ENCODE measurements at regions not wholly inside any gene's neighbourhood (a gene's known extent, or its start where the extent isn't known, plus 50 kb on each side); places are given as distances from the start of the nearest gene placed in this dataset.

DNA sequence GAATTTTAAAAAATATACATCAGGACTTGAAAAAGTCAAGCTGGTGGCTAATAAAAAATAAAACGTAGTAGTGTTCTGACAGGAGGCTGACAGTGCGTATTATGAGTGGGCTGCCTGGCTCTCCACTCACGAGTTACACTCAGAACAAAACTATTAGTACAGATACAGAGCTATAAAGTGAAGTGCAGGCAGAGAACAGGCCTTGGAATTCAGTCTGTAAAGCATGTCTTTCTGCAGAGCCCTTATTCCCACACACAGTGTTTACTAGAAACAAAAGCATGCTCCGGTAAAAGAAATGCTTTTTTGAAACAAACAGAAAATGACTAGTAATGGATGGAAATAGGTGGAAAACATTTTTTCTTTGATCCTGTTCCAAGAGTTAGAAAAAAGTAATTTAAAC lies 334.7 kb downstream of the DIRAS2 start:
- no peak for DNase-seq (ENCODE audit: low spot score)

DNA sequence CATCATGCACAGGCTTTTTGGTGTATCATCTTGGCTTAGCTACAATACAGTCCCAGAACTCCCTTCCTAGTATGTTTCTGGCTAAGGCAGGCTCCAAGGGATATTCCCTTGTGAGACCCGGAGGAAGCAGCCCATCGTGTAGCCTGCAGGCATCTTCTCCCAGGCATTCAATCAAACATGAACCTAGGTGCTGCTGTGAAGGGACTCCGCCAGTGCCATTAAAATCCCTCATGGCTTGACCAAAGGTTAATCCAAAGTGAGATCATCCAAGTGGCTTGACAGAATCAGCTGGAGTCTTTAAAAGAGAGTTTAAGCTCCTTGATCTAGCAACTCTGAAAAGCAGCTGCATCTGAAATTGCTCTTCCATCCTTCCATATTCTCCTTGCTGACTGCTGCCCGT lies 333.9 kb downstream of the DIRAS2 start:
- no peak for DNase-seq (ENCODE audit: low spot score)

- DNase-seq (ENCODE audit: low spot score), result no peak
Observed at GRCh38 chr9:90309809-90310520, 332.7 kb downstream of the DIRAS2 start.

DNA sequence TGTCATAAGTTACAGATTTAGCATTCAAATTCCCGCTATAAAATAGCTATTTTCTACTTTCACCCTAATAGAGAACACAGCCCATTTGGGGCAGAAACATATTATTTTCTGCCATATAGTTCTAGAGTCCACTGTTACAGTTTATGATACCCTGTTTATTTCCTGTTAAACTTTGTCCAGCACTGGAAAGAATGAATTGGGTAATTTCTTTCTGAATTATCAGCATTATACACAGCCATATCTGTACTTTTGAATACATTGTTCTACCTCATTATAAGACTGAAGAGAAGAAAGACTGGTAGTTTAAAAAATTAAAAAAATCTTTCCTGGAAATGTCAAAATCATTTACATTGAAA lies 332.1 kb downstream of the DIRAS2 start:
- DNase-seq (ENCODE audit: low spot score), result no peak

GRCh38 chr9:90311811-90312210 lies 330.8 kb downstream of the DIRAS2 start:
- no peak for DNase-seq (ENCODE audit: low spot score)

GRCh38 chr9:90322296-90322695 lies 320.3 kb downstream of the DIRAS2 start:
- DNase-seq (ENCODE audit: low spot score), result no peak

- no peak for DNase-seq (ENCODE audit: low spot score)
Observed at GRCh38 chr9:90325913-90326653, 316.5 kb downstream of the DIRAS2 start.

DNA sequence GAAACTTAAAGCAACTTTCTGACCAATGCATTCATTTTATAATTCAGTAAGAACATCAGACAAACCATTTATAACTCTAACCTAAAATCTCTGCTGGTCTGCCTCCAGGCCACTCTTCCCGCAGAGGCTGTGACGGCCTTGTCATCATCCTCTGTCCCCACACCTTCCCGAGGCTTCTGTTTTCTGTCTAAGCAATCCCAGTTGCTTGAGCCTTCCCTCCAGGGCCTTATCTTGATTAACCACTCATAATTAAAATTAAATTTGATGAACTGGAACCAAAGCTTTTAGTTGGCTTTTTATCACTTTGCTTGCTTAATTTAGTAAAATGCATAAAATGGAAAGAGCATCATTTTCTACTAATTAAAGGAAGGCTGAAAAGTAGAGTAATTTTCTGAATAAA lies 312.4 kb downstream of the DIRAS2 start:
- no peak for DNase-seq (ENCODE audit: low spot score)

- no peak for DNase-seq (ENCODE audit: low spot score)
Observed at GRCh38 chr9:90331826-90332575, 310.6 kb downstream of the DIRAS2 start.

DNA sequence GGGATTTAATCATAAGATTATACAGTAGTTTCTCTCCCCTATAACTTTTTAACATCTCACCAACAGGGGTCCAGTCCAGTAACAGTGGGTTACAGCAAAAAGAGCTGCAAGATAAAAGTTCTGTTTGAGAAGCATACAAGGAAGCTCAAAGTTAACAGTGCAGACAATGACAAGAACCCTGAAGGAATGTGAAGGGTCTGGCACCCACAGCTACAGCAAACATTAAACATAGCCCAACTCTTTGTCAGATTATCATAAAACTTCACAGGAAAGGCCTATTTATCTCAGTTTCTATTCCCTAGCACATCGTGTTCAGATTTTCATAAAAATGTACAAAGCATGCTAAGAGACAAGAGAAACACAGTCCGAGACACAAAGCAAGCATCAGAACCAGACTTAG lies 309.4 kb downstream of the DIRAS2 start:
- DNase-seq (ENCODE audit: low spot score), result no peak

DNA sequence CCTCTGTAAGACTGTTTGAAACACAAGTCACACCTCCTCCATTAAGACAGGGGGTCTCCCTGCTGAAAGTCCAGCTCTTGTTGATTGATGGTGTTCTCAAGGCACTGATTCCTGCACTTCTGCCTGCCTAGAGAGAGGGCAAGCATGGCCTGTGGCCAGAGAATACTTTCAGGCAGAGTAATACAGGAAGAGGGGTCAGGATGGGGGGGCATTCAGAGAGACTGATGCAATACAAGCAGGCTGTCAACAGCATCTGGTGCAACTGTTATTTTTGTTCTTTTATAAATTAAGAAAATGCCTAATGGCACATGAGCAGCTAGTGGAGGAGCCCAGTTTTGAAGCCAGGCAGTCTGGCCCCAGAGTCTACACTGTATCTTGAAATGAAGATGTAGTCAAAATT lies 302.2 kb downstream of the DIRAS2 start:
- no peak for DNase-seq (ENCODE audit: low spot score)

- no peak for DNase-seq (ENCODE audit: low spot score)
Observed at GRCh38 chr9:90342607-90343006, 300.0 kb downstream of the DIRAS2 start.

GRCh38 chr9:90343366-90343765 lies 299.3 kb downstream of the DIRAS2 start:
- no peak for DNase-seq (ENCODE audit: low spot score)

GRCh38 chr9:90343991-90344390 lies 298.6 kb downstream of the DIRAS2 start:
- no peak for DNase-seq (ENCODE audit: low spot score)

- DNase-seq (ENCODE audit: low spot score), result no peak
Observed at GRCh38 chr9:90365666-90366065, 277.0 kb downstream of the DIRAS2 start.

DNA sequence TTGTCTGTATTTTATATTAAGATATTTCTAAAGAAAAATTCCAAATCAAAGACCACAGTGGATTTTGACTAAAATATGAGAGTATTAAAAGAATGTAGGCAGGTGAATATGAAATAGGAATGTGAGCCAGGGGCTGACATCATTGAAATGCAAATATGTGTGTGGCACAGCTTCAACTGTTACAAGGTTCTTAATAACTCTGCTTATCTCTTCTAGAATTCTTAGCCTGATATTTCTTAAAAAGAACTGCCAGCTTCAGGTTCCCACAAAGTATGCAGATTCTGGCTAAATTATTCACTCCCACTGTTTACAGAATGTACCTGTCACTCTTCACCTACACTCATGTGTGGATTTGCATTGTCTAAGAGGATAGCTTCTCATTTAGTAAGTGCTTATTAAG lies 274.4 kb downstream of the DIRAS2 start:
- DNase-seq (ENCODE audit: low spot score), result no peak

DNA sequence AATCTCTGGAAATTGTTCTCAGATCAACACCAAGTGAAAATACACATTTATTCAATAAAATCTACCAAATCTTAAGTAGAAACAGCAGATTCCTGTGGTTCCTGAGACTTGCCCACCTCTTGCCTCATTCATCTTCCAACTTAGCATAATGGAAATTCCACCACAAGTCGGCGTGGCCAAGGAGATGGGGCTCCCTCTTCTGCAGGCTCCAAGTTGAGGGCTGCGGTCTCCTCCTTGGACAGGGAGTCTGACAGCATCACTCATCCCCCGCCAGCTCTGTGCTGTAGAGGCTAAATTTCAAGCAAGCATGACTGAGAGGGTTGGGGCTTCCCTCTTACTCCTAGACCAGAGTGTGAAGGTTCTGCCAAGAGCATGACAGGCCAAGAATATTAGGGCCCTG lies 273.7 kb downstream of the DIRAS2 start:
- DNase-seq (ENCODE audit: low spot score), result no peak

DNA sequence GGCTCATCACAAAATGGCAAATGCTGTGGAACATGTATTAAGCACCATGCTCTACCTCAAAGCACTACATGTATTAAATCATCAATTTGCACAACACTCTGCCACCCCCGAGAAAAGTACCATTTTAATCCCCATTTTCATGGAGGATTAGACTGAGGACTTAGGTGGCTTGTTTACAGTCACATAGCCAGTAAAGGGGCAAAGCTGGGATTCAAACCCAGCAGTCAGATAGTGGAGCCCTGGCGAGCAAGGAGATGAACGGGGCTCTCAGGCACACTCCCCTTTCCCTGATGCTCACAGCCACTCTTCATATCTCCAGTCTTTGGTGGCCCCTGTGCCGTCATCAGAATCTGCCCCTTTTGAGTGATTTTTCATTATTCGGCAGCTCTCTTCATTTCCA lies 262.9 kb downstream of the DIRAS2 start:
- DNase-seq (ENCODE audit: low spot score), result no peak

GRCh38 chr9:90385146-90385545 lies 257.5 kb downstream of the DIRAS2 start:
- DNase-seq (ENCODE audit: low spot score), result no peak

DNA sequence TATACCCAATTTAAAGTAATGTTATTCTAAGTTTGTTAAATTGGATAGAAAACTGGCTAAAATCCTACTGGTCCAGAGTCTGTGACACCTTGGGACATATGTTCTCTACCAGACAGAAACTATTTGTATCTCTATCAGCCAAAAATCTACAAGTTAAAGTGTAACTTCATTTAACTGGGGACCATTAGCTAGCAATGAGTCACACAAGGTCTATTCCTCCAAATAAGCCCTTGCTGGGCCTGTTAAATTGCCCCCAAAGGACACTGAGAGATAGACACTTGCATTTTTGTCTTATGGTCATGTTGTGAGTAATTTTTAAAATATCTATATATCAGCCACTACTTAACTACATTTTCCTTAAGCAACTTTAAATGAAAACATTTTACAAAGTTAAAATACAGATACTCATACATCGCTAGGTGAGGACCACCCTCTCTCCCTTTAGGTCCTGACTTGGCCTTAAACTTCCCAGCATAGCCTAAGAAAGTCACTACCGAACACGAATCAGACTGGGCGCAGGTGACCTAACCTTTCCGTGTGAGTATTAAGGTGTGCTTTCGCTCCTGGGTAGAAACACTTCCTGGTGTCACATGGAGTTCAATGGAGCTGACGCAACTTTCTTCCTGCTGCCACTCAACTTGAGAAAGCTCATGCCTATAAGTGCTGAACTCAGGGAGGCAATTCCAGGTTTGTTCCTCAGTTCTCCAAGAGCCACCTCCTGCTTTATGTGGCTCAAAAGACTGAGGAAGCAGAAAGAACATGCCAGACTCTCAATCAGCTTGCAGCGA lies 249.1 kb downstream of the DIRAS2 start:
- no peak for DNase-seq (ENCODE audit: low spot score)

DNA sequence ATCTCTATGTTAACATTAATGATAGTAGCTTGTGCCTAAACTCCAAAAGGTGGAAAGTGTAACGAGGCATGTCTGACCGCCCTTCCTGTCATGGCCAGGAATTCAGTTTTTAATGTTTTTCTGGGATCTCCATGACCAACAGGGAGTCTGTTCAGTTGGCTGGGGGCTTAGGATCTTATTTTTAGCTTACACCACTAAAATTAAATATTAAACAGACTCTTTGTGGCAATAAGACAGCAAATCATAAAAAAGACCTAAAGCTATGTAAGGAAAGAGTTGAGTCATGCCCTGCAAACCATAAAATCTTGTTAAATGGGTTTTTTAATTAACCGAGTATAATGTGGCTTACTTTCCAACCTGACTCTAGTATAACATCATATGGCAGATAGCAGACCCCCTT lies 247.8 kb downstream of the DIRAS2 start:
- DNase-seq (ENCODE audit: low spot score), result no peak

- no peak for DNase-seq (ENCODE audit: low spot score)
Observed at GRCh38 chr9:90400091-90400490, 242.5 kb downstream of the DIRAS2 start.
